HepG2 (cell line): ENCODE measurements at regions not wholly inside any gene's neighbourhood (a gene's known extent, or its start where the extent isn't known, plus 50 kb on each side); places are given as distances from the start of the nearest gene placed in this dataset.

Experiments used
- ATAC-seq: fragments of 200-7000 bp; cut with Tn5 transposase; 3 replicates; pipeline ENCODE4 v1.9.1; 2020; ENCODE audit warnings: mild to moderate bottlenecking, moderate library complexity
- BruUV-seq: library from RNA; stranded (reverse); fragments of 400-500 nt; replicated peaks from 2 replicates; lab custom pipeline; 2021; lab: Mats Ljungman, UMichigan
- CTCF ChIA-PET: fragments of 300-600 bp; formaldehyde crosslinking; extraction: SDS; loops from one replicate; lab custom pipeline; 2021; ENCODE audit warnings: low total read pairs, inconsistent platforms, low intra/inter-chr PET ratio; lab: Yijun Ruan, JAX
- POLR2A ChIA-PET: fragments of 350-600 bp; sonication (Branson Sonifier 250); formaldehyde crosslinking; loops from one replicate; lab custom pipeline; 2020; ENCODE audit warnings: antibody characterized with exemption, inconsistent platforms; lab: Yijun Ruan, JAX
- DNase-seq: peaks from one replicate; pipeline ENCODE4 v3.0.0-alpha.2; 2015; ENCODE audit warnings: low spot score
- FAIRE-seq: peaks from 3 replicates; lab custom pipeline; 2011; peaks lifted over from hg19 to GRCh38; lab: Jason Lieb, UNC
- H2AFZ ChIP-seq: one replicate; pipeline ENCODE4 v1.6.1; 2011; ENCODE audit warnings: low read length, inconsistent platforms
- H3K27ac ChIP-seq: fragments of 300-600 bp; 3 replicates; pipeline ENCODE4 v1.8.0; 2011; ENCODE audit warnings: mixed run types, mild to moderate bottlenecking, mixed read lengths, low read length, inconsistent platforms; ENCODE audit not compliant: insufficient read depth; ENCODE audit errors: extremely low read length
- H3K27me3 ChIP-seq, 2 experiments: fragments of 200-600 bp in 1 of 2; 2 replicates in 1 of 2; 3 replicates in 1 of 2; pipeline versions ENCODE4 v1.6.0 to v1.8.0; 2011; ENCODE audit warnings: low read length in 2 of 2, mild to moderate bottlenecking in 2 of 2, moderate library complexity in 2 of 2, inconsistent platforms in 1 of 2; ENCODE audit not compliant: insufficient read depth in 2 of 2, control insufficient read depth in 1 of 2
- H3K36me3 ChIP-seq, 2 experiments: fragments of 200-600 bp in 1 of 2; replicated peaks in 1 of 2; 2 replicates in 1 of 2; 3 replicates in 1 of 2; pipeline versions ENCODE4 v1.5.1 to v1.8.0; 2011; ENCODE audit warnings: low read length in 2 of 2, inconsistent platforms in 1 of 2; ENCODE audit not compliant: insufficient read depth in 2 of 2, control insufficient read depth in 1 of 2
- H3K4me1 ChIP-seq: 2 replicates; pipeline ENCODE4 v1.5.1; 2012; ENCODE audit warnings: low read length, inconsistent platforms; ENCODE audit not compliant: insufficient read depth
- H3K4me2 ChIP-seq: 2 replicates; pipeline ENCODE4 v1.6.0; 2011; ENCODE audit warnings: low read depth, low read length, inconsistent platforms
- H3K4me3 ChIP-seq, 3 experiments: fragments of 200-600 bp in 1 of 3; sonication (generic), shearing (Covaris generic) in 1 of 3; replicated peaks in 1 of 3; 2 replicates each; pipeline ENCODE4 v1.5.1; 2011 to 2016; ENCODE audit warnings: low read length in 3 of 3, inconsistent platforms in 2 of 3, low read depth in 2 of 3, mild to moderate bottlenecking in 2 of 3, control low read depth in 1 of 3, mixed read lengths in 1 of 3; ENCODE audit not compliant: insufficient read depth in 1 of 3
- H3K79me2 ChIP-seq: one replicate; pipeline ENCODE4 v1.6.1; 2011; ENCODE audit warnings: low read length, inconsistent platforms; ENCODE audit not compliant: insufficient read depth
- H3K9ac ChIP-seq: 2 replicates; pipeline ENCODE4 v1.6.0; 2011; ENCODE audit warnings: mild to moderate bottlenecking, low read depth, low read length, inconsistent platforms; ENCODE audit not compliant: insufficient read depth
- H3K9me3 ChIP-seq: 2 replicates; pipeline ENCODE4 v1.5.1; 2012; ENCODE audit warnings: mild to moderate bottlenecking, low read length
- H4K20me1 ChIP-seq: 2 replicates; pipeline ENCODE4 v1.6.0; 2011; ENCODE audit warnings: inconsistent platforms, mild to moderate bottlenecking, low read length, moderate library complexity; ENCODE audit not compliant: insufficient read depth
- DBP ChIP-seq: sonication (generic); formaldehyde crosslinking; IDR thresholded peaks from 2 replicates; pipeline ENCODE4 v1.4.0; 2020; ENCODE audit warnings: missing genetic modification reagents; ENCODE audit errors: not compliant biosample characterization
- LBX2 ChIP-seq: sonication (generic); formaldehyde crosslinking; IDR thresholded peaks from 2 replicates; pipeline ENCODE4 v1.5.0; 2020; ENCODE audit warnings: missing genetic modification reagents, mild to moderate bottlenecking, borderline replicate concordance
- MXD1 ChIP-seq: sonication (generic); formaldehyde crosslinking; IDR thresholded peaks from 2 replicates; pipeline ENCODE4 v1.4.0; 2020; ENCODE audit warnings: mild to moderate bottlenecking, missing genetic modification reagents
- NPAS2 ChIP-seq: sonication (generic); formaldehyde crosslinking; IDR thresholded peaks from 2 replicates; pipeline ENCODE4 v1.8.0; 2022; ENCODE audit warnings: mild to moderate bottlenecking, missing genetic modification reagents, borderline replicate concordance
- RBM22 ChIP-seq: fragments of 200-400 bp; formaldehyde crosslinking; optimal IDR thresholded peaks from 2 replicates; pipeline ENCODE3; 2017; ENCODE audit warnings: mild to moderate bottlenecking, low read length, moderate library complexity
- ZNF414 ChIP-seq: sonication (generic); formaldehyde crosslinking; IDR thresholded peaks from 2 replicates; pipeline ENCODE4 v1.5.0; 2020; ENCODE audit warnings: missing genetic modification reagents
- ZNF609 ChIP-seq: sonication (generic); formaldehyde crosslinking; IDR thresholded peaks from 2 replicates; pipeline ENCODE4 v1.4.0; 2020; ENCODE audit warnings: mild to moderate bottlenecking, missing genetic modification reagents, borderline replicate concordance
- ZNF850 ChIP-seq: sonication (generic); formaldehyde crosslinking; conservative IDR thresholded peaks from 2 replicates; pipeline ENCODE4 v1.9.0; 2021; ENCODE audit warnings: mild to moderate bottlenecking, missing genetic modification reagents
- ZSCAN21 ChIP-seq: sonication (generic); formaldehyde crosslinking; IDR thresholded peaks from 2 replicates; pipeline ENCODE4 v1.8.0; 2022; ENCODE audit warnings: mild to moderate bottlenecking, missing genetic modification reagents, moderate library complexity, borderline replicate concordance
- ZXDC ChIP-seq: sonication (generic); formaldehyde crosslinking; IDR thresholded peaks from 2 replicates; pipeline ENCODE4 v1.5.0; 2020; ENCODE audit warnings: mild to moderate bottlenecking, missing genetic modification reagents
- WGBS: methylation state at CpG from one replicate; pipeline ENCODE4 v1.1.6; 2017; ENCODE audit warnings: low lambda C conversion rate; 5-methylcytosine and 5-hydroxymethylcytosine counted together
- in situ Hi-C: cut with HindIII; loops from 2 replicates; pipeline ENCODE4 v1.10.0; 2017; ENCODE audit warnings: low pct_unique_long_range_greater_than_20kb; ENCODE audit not compliant: extremely low pct_ligation_motif_present
- intact Hi-C: fragments of 100-400 bp; cut with micrococcal nuclease; formaldehyde crosslinking; loops from one replicate; pipeline ENCODE4 v1.10.0; 2022; ENCODE audit not compliant: unreplicated experiment

- no peak for FAIRE-seq
- no peak for DNase-seq
- Histone ChIP-seq H4K20me1 (no peaks in the 10 kb centered on the region), H3K9ac (no peak overlapping the region), H3K9me3 (no peaks in the 10 kb centered on the region), H3K27me3 (no peaks in the 10 kb centered on the region), H3K4me2 (no peak overlapping the region), H3K27ac (no peak overlapping the region), H2AFZ (no peak overlapping the region), H3K4me1 (no peaks in the 10 kb centered on the region), H3K4me3 (no peak overlapping the region), H3K79me2 (no peaks in the 10 kb centered on the region), H3K36me3 (no peaks in the 10 kb centered on the region)
- no CpG with 5 or more reads among the region's 1 CpG for WGBS
- BruUV-seq = no TSS peak
- intact Hi-C loops = no loop called here
- TF ChIP-seq ZSCAN21 (CRISPR knock-in tag) (no peak), ZXDC (CRISPR knock-in tag) (no peak), ZNF850 (CRISPR knock-in tag) (no peak), MXD1 (CRISPR knock-in tag) (no peak), RBM22 (no peak), ZNF609 (no peak), NPAS2 (CRISPR knock-in tag) (no peak), LBX2 (CRISPR knock-in tag) (no peak), DBP (CRISPR knock-in tag) (no peak), ZNF414 (CRISPR knock-in tag) (no peak)
- ChIA-PET CTCF (no interaction called here), POLR2A (no interaction called here)
- in situ Hi-C loops = no loop called here
- no peak for ATAC-seq
These were observed 102.1 kb upstream of the ARPP21 start for GRCh38 chr3:35537265-35537664.
